SK-N-SH treated with all-trans-retinoic acid at 6 μM for 48 hours (cell line): ENCODE measurements at regions not wholly inside any gene's neighbourhood (a gene's known extent, or its start where the extent isn't known, plus 50 kb on each side); places are given as distances from the start of the nearest gene placed in this dataset.
"Not testable (repeated sequence)": the region's sequence is repeated elsewhere in the genome, so short reads cannot be mapped to it uniquely, and the experiment has no call there.

Source experiments
- ATAC-seq: fragments of 200-7000 bp; cut with Tn5 transposase; 3 replicates; pipeline ENCODE4 v1.9.1; 2020; ENCODE audit warnings: mild to moderate bottlenecking, moderate library complexity
- ARNTL ChIP-seq: fragments of 450-650 bp; formaldehyde crosslinking; IDR thresholded peaks from 2 replicates; pipeline ENCODE4 v1.5.0; 2020; ENCODE audit warnings: low read depth, mild to moderate bottlenecking, moderate library complexity, borderline replicate concordance
- BACH2 ChIP-seq: fragments of 250-450 bp; sonication (Bioruptor Pico); IDR thresholded peaks from 2 replicates; pipeline ENCODE4 v1.9.0; 2021; ENCODE audit warnings: mild to moderate bottlenecking, borderline replicate concordance
- CSDC2 ChIP-seq: fragments of 250-450 bp; sonication (Bioruptor Pico); IDR thresholded peaks from 2 replicates; pipeline ENCODE4 v1.5.0; 2020; ENCODE audit warnings: mild to moderate bottlenecking, moderate library complexity
- ESRRG ChIP-seq: fragments of 250-450 bp; sonication (Bioruptor Pico); IDR thresholded peaks from 2 replicates; pipeline ENCODE4 v1.6.1; 2021; ENCODE audit warnings: mild to moderate bottlenecking
- GLIS3 ChIP-seq: fragments of 250-450 bp; sonication (Bioruptor Pico); IDR thresholded peaks from 2 replicates; pipeline ENCODE4 v1.5.0; 2020; ENCODE audit warnings: mild to moderate bottlenecking, moderate library complexity
- ISL1 ChIP-seq: fragments of 250-450 bp; sonication (Bioruptor Pico); IDR thresholded peaks from 2 replicates; pipeline ENCODE4 v2.1.2; 2022; ENCODE audit warnings: mild to moderate bottlenecking, moderate library complexity
- OSR1 ChIP-seq: fragments of 250-450 bp; sonication (Bioruptor Pico); IDR thresholded peaks from 2 replicates; pipeline ENCODE4 v1.8.0; 2022; ENCODE audit warnings: moderate library complexity, mild to moderate bottlenecking, inconsistent platforms
- PPARA ChIP-seq: fragments of 250-450 bp; sonication (Bioruptor Pico); IDR thresholded peaks from 2 replicates; pipeline ENCODE4 v1.5.0; 2020; ENCODE audit warnings: mild to moderate bottlenecking, borderline replicate concordance
- RARB ChIP-seq: fragments of 250-450 bp; sonication (Bioruptor Pico); IDR thresholded peaks from 2 replicates; pipeline ENCODE4 v1.8.0; 2021; ENCODE audit warnings: mild to moderate bottlenecking, moderate library complexity
- SNAI2 ChIP-seq: fragments of 250-450 bp; sonication (Bioruptor Pico); IDR thresholded peaks from 2 replicates; pipeline ENCODE4 v1.5.0; 2020; ENCODE audit warnings: mild to moderate bottlenecking, moderate library complexity
- TOX ChIP-seq: fragments of 250-450 bp; sonication (Bioruptor Pico); IDR thresholded peaks from 2 replicates; pipeline ENCODE4 v1.8.0; 2021; ENCODE audit warnings: mild to moderate bottlenecking, moderate library complexity, borderline replicate concordance
- ZC3H10 ChIP-seq: fragments of 250-450 bp; sonication (Bioruptor Pico); IDR thresholded peaks from 2 replicates; pipeline ENCODE4 v1.5.1; 2021; ENCODE audit warnings: mild to moderate bottlenecking, moderate library complexity
- ZFP3 ChIP-seq: fragments of 250-450 bp; sonication (Bioruptor Pico); IDR thresholded peaks from 2 replicates; pipeline ENCODE4 v1.5.0; 2020; ENCODE audit warnings: mild to moderate bottlenecking, moderate library complexity
- ZFP30 ChIP-seq: fragments of 450-650 bp; formaldehyde crosslinking; IDR thresholded peaks from 2 replicates; pipeline ENCODE4 v1.5.0; 2022; ENCODE audit warnings: mild to moderate bottlenecking, moderate library complexity
- ZNF565 ChIP-seq: fragments of 450-650 bp; formaldehyde crosslinking; conservative IDR thresholded peaks from 2 replicates; pipeline ENCODE4 v1.5.0; 2020; ENCODE audit warnings: low read depth, mild to moderate bottlenecking, moderate library complexity
- ZNF70 ChIP-seq: fragments of 450-650 bp; formaldehyde crosslinking; IDR thresholded peaks from 2 replicates; pipeline ENCODE4 v1.5.0; 2020; ENCODE audit warnings: mild to moderate bottlenecking, moderate library complexity
- ZNF8 ChIP-seq: fragments of 450-650 bp; formaldehyde crosslinking; IDR thresholded peaks from 2 replicates; pipeline ENCODE4 v1.5.0; 2020; ENCODE audit warnings: mild to moderate bottlenecking, moderate library complexity
- TF ChIP-seq, protein P1 (sequence below): fragments of 250-450 bp; sonication (Bioruptor Pico); IDR thresholded peaks from 2 replicates; pipeline ENCODE4 v1.5.1; 2021; ENCODE audit warnings: mild to moderate bottlenecking, moderate library complexity
- TF ChIP-seq, protein P2 (sequence below): fragments of 250-450 bp; sonication (Bioruptor Pico); IDR thresholded peaks from 2 replicates; pipeline ENCODE4 v1.5.1; 2020; ENCODE audit warnings: low read depth, mild to moderate bottlenecking, moderate library complexity
- TF ChIP-seq, protein P3 (sequence below): fragments of 250-450 bp; sonication (Bioruptor Pico); IDR thresholded peaks from 2 replicates; pipeline ENCODE4 v1.8.0; 2021; ENCODE audit warnings: low read depth, mild to moderate bottlenecking, moderate library complexity, borderline replicate concordance
- TF ChIP-seq, protein P4 (sequence below): fragments of 250-450 bp; sonication (Bioruptor Pico); IDR thresholded peaks from 2 replicates; pipeline ENCODE4 v1.8.0; 2020; ENCODE audit warnings: mild to moderate bottlenecking, moderate library complexity, borderline replicate concordance

DNA sequence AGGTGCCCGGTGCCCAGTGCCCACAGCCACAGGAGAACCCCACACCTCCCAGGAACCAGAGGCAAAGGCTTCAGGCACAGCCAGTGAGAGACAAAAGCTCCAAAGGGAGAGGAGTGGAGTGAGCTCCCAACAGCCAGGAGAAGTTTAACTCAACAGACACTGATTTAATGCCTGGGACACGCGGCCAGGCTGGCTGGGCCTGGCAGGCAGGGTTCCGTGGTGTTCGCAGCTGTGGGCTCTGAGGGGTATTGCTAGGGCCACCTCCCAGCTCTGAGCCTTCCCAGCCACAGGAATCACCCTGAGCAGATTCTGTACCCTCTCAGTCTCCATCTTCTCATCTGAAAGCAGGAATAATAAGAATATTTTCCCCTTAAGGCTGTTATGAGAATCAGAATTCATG, 222.5 kb downstream of the NPHP4 start:
- TF ChIP-seq ESRRG (CRISPR knock-in tag): no peak
- TF ChIP-seq ZNF565 (CRISPR knock-in tag): no peak
- no peak for TF ChIP-seq ARNTL (CRISPR knock-in tag)
- no peak for TF ChIP-seq SNAI2 (CRISPR knock-in tag)
- TF ChIP-seq PPARA (CRISPR knock-in tag): no peak
- TF ChIP-seq ZFP30 (CRISPR knock-in tag): no peak
- no peak for ATAC-seq

DNA sequence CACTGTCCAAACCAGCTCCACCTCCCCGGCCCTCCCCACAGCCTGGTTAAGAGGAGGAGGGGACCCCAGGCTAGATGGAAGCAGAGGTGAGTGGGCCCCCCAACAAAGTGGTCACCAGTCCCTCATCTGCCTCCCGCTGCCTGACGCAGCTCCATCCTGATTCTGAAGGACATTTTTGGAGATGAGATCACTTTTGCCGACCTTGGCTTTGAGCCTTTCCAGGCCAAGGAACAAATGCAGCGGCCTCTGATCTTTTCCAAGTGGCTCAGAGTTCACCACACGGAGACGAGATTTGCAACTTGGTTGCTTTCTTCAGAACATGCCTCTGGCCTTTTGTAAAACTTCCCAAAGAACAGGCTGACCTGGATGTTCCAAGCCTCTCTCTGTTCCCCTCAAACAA, 223.1 kb downstream of the NPHP4 start:
- ATAC-seq: no peak
- no peak for TF ChIP-seq ISL1
- TF ChIP-seq ZFP3 (CRISPR knock-in tag): no peak
- TF ChIP-seq RARB (CRISPR knock-in tag): no peak
- TF ChIP-seq ZNF565 (CRISPR knock-in tag): no peak
- no peak for TF ChIP-seq ESRRG (CRISPR knock-in tag)
- no peak for TF ChIP-seq ZNF70 (CRISPR knock-in tag)
- TF ChIP-seq PPARA (CRISPR knock-in tag): no peak
- TF ChIP-seq, protein P1, sequence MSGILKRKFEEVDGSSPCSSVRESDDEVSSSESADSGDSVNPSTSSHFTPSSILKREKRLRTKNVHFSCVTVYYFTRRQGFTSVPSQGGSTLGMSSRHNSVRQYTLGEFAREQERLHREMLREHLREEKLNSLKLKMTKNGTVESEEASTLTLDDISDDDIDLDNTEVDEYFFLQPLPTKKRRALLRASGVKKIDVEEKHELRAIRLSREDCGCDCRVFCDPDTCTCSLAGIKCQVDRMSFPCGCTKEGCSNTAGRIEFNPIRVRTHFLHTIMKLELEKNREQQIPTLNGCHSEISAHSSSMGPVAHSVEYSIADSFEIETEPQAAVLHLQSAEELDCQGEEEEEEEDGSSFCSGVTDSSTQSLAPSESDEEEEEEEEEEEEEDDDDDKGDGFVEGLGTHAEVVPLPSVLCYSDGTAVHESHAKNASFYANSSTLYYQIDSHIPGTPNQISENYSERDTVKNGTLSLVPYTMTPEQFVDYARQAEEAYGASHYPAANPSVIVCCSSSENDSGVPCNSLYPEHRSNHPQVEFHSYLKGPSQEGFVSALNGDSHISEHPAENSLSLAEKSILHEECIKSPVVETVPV: no peak
- TF ChIP-seq TOX (CRISPR knock-in tag): no peak
- TF ChIP-seq, protein P2, sequence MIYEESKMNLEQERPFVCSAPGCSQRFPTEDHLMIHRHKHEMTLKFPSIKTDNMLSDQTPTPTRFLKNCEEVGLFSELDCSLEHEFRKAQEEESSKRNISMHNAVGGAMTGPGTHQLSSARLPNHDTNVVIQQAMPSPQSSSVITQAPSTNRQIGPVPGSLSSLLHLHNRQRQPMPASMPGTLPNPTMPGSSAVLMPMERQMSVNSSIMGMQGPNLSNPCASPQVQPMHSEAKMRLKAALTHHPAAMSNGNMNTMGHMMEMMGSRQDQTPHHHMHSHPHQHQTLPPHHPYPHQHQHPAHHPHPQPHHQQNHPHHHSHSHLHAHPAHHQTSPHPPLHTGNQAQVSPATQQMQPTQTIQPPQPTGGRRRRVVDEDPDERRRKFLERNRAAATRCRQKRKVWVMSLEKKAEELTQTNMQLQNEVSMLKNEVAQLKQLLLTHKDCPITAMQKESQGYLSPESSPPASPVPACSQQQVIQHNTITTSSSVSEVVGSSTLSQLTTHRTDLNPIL (CRISPR knock-in tag): no peak
- TF ChIP-seq, protein P3, sequence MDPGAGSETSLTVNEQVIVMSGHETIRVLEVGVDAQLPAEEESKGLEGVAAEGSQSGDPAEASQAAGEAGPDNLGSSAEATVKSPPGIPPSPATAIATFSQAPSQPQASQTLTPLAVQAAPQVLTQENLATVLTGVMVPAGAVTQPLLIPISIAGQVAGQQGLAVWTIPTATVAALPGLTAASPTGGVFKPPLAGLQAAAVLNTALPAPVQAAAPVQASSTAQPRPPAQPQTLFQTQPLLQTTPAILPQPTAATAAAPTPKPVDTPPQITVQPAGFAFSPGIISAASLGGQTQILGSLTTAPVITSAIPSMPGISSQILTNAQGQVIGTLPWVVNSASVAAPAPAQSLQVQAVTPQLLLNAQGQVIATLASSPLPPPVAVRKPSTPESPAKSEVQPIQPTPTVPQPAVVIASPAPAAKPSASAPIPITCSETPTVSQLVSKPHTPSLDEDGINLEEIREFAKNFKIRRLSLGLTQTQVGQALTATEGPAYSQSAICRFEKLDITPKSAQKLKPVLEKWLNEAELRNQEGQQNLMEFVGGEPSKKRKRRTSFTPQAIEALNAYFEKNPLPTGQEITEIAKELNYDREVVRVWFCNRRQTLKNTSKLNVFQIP (CRISPR knock-in tag): no peak
- TF ChIP-seq ZC3H10 (CRISPR knock-in tag): no peak
- TF ChIP-seq BACH2 (CRISPR knock-in tag): no peak
- no peak for TF ChIP-seq GLIS3 (CRISPR knock-in tag)
- no peak for TF ChIP-seq ZFP30 (CRISPR knock-in tag)
- TF ChIP-seq SNAI2 (CRISPR knock-in tag): no peak
- no peak for TF ChIP-seq CSDC2 (CRISPR knock-in tag)
- no peak for TF ChIP-seq ARNTL (CRISPR knock-in tag)

DNA sequence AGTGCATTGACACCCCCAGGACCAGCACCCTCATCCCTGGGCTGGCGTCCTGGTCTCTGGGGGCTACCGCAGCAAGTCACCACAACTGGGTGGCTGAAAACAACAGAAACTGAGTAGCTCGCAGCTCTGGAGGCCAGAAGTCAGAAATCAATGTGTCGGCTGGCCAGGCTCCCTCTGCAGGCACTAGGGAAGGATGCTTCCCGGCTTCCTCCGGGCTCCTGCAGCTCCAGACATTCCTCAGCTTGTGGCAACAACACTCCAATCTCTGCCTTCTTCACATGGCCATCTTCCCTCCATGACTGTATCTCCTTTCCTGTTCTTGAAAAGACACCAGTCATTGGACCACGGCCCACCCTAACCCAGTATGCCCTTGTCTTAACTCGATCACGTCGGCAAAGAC, 224.2 kb downstream of the NPHP4 start:
- ATAC-seq: no peak
- TF ChIP-seq, protein P4, sequence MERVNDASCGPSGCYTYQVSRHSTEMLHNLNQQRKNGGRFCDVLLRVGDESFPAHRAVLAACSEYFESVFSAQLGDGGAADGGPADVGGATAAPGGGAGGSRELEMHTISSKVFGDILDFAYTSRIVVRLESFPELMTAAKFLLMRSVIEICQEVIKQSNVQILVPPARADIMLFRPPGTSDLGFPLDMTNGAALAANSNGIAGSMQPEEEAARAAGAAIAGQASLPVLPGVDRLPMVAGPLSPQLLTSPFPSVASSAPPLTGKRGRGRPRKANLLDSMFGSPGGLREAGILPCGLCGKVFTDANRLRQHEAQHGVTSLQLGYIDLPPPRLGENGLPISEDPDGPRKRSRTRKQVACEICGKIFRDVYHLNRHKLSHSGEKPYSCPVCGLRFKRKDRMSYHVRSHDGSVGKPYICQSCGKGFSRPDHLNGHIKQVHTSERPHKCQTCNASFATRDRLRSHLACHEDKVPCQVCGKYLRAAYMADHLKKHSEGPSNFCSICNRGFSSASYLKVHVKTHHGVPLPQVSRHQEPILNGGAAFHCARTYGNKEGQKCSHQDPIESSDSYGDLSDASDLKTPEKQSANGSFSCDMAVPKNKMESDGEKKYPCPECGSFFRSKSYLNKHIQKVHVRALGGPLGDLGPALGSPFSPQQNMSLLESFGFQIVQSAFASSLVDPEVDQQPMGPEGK (CRISPR knock-in tag): no peak
- no peak for TF ChIP-seq RARB (CRISPR knock-in tag)
- TF ChIP-seq ARNTL (CRISPR knock-in tag): no peak
- no peak for TF ChIP-seq OSR1 (CRISPR knock-in tag)
- TF ChIP-seq ZNF8 (CRISPR knock-in tag): no peak

DNA sequence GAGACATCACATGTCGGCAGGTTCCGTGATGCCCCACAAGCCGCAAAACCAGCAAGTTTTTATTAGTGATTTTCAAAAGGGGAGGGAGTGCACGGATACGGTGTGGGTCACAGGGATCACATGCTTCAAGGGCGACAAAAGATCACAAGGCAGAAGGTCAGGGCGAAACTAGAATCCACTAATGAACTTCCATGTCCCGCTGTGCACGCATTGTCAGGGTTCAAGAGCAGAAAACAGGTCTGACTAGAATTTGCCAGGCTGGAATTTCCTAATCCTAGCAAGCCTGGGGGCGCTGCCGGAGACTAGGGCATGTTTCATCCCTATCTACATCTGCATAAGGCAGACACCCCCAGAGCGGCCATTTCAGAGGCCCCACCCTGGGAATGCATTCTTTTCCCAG, 225.2 kb downstream of the NPHP4 start:
- not testable (repeated sequence) for ATAC-seq
